Vagina (tissue), 2 donors: ENCODE measurements at regions not wholly inside any gene's neighbourhood (a gene's known extent, or its start where the extent isn't known, plus 50 kb on each side); places are given as distances from the start of the nearest gene placed in this dataset.

Experiments used
- CTCF ChIP-seq, 3 experiments: fragments of 450-650 bp in 2 of 3; fragments of 200-600 bp in 1 of 3; sonication (generic) in 1 of 3; IDR thresholded peaks; one replicate each; pipeline ENCODE4 v1.5.1; 2017 to 2019; ENCODE audit warnings: antibody characterized with exemption in 3 of 3, mild to moderate bottlenecking in 2 of 3, moderate library complexity in 2 of 3
- POLR2A ChIP-seq, 2 donors: fragments of 450-650 bp; IDR thresholded peaks; one replicate each; pipeline ENCODE4 v1.6.1; 2017; ENCODE audit warnings: antibody characterized with exemption in 2 of 2, mild to moderate bottlenecking in 2 of 2, moderate library complexity in 2 of 2
- POLR2AphosphoS5 ChIP-seq, 2 donors: sonication (generic); formaldehyde crosslinking; IDR thresholded peaks; one replicate each; pipeline ENCODE4 v1.9.0; 2017; ENCODE audit warnings: antibody characterized with exemption in 2 of 2, mild to moderate bottlenecking in 2 of 2, low read depth in 1 of 2; ENCODE audit not compliant: insufficient read depth in 1 of 2

GRCh38 chr3:109921509-109921908 is 584.2 kb upstream of the DPPA4 start:
- no peak for TF ChIP-seq POLR2A (IDR thresholded peaks at IDR 0.05)
- TF ChIP-seq CTCF (IDR thresholded peaks at IDR 0.05), result no peak
- TF ChIP-seq POLR2AphosphoS5 (IDR thresholded peaks at IDR 0.05; ENCODE audit: insufficient read depth in 1 of 2, low read depth in 1 of 2), result no peak
